ENCODE measurements at regions not wholly inside any gene's neighbourhood (a gene's known extent, or its start where the extent isn't known, plus 50 kb on each side); places are given as distances from the start of the nearest gene placed in this dataset.

- H3K4me1 ChIP-seq (ENCODE audit: control insufficient read depth in 4 of 4, insufficient read depth in 4 of 4, low read length in 3 of 4): no peaks in the 10 kb centered on the region
- H3K4me3 ChIP-seq (ENCODE audit: low read depth in 1 of 3, low read length in 3 of 3): no peak overlapping the region
- WGBS: 78% methylated on average over 6 of the region's 6 CpGs
- no peak for TF ChIP-seq YY1 (IDR thresholded peaks at IDR 0.05)
- no peak for TF ChIP-seq GABPA (IDR thresholded peaks at IDR 0.05 in 1 of 2, conservative IDR thresholded peaks at IDR 0.05 in 1 of 2)
- TF ChIP-seq NR2F2 (IDR thresholded peaks at IDR 0.05): no peak
- no peak for TF ChIP-seq HNF4G (IDR thresholded peaks at IDR 0.05)
- TF ChIP-seq RXRA (IDR thresholded peaks at IDR 0.05): no peak
- TF ChIP-seq, protein P1, sequence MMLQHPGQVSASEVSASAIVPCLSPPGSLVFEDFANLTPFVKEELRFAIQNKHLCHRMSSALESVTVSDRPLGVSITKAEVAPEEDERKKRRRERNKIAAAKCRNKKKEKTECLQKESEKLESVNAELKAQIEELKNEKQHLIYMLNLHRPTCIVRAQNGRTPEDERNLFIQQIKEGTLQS (IDR thresholded peaks at IDR 0.05): no peak
- no peak for TF ChIP-seq REST (IDR thresholded peaks at IDR 0.05)
- TF ChIP-seq ZBTB33 (IDR thresholded peaks at IDR 0.05): no peak
- no peak for TF ChIP-seq SP1 (IDR thresholded peaks at IDR 0.05)
- TF ChIP-seq FOXA1 (IDR thresholded peaks at IDR 0.05): no peak
- TF ChIP-seq FOXA2 (IDR thresholded peaks at IDR 0.05): no peak
- no peak for DNase-seq (ENCODE audit: low spot score)
- no peaks in the 10 kb centered on the region for H3K9me3 ChIP-seq (ENCODE audit: control insufficient read depth in 4 of 4, low read length in 3 of 4)
- peaks cover 0 to 3% (median 0%) of the 10 kb centered on the region in 4 donors for H3K27me3 ChIP-seq (ENCODE audit: control insufficient read depth in 4 of 4, insufficient read depth in 4 of 4, low read length in 3 of 4)
- no peak overlapping the region for H3K9ac ChIP-seq (ENCODE audit: low read depth in 1 of 2, low read length in 2 of 2)
- no peaks in the 10 kb centered on the region for H3K36me3 ChIP-seq (ENCODE audit: control insufficient read depth in 4 of 4, insufficient read depth in 3 of 4, low read depth in 1 of 4, low read length in 3 of 4)
- no peak overlapping the region for H3K27ac ChIP-seq (ENCODE audit: low read depth in 1 of 2, low read length in 2 of 2)
These were observed 326.4 kb upstream of the KLF4 start for GRCh38 chr9:107815782-107816560.

- Histone ChIP-seq H3K9me3 (ENCODE audit: control insufficient read depth in 4 of 4, low read length in 3 of 4) (no peaks in the 10 kb centered on the region), H3K27ac (ENCODE audit: low read depth in 1 of 2, low read length in 2 of 2) (no peak overlapping the region), H3K4me1 (ENCODE audit: control insufficient read depth in 4 of 4, insufficient read depth in 4 of 4, low read length in 3 of 4) (no peaks in the 10 kb centered on the region), H3K27me3 (ENCODE audit: control insufficient read depth in 4 of 4, insufficient read depth in 4 of 4, low read length in 3 of 4) (no peaks in the 10 kb centered on the region), H3K9ac (ENCODE audit: low read depth in 1 of 2, low read length in 2 of 2) (no peak overlapping the region), H3K36me3 (ENCODE audit: control insufficient read depth in 4 of 4, insufficient read depth in 3 of 4, low read depth in 1 of 4, low read length in 3 of 4) (no peaks in the 10 kb centered on the region), H3K4me3 (ENCODE audit: low read depth in 1 of 3, low read length in 3 of 3) (no peak overlapping the region)
- WGBS: 95% methylated on average over 6 of the region's 6 CpGs
- DNase-seq (ENCODE audit: low spot score): no peak
- TF ChIP-seq HNF4G (IDR thresholded peaks at IDR 0.05) (no peak), GABPA (IDR thresholded peaks at IDR 0.05 in 1 of 2, conservative IDR thresholded peaks at IDR 0.05 in 1 of 2) (no peak), ZBTB33 (IDR thresholded peaks at IDR 0.05) (no peak), JUND (IDR thresholded peaks at IDR 0.05) (no peak), SP1 (IDR thresholded peaks at IDR 0.05) (no peak), REST (IDR thresholded peaks at IDR 0.05) (no peak), RAD21 (IDR thresholded peaks at IDR 0.05) (no peak)
- TF ChIP-seq, protein P2, sequence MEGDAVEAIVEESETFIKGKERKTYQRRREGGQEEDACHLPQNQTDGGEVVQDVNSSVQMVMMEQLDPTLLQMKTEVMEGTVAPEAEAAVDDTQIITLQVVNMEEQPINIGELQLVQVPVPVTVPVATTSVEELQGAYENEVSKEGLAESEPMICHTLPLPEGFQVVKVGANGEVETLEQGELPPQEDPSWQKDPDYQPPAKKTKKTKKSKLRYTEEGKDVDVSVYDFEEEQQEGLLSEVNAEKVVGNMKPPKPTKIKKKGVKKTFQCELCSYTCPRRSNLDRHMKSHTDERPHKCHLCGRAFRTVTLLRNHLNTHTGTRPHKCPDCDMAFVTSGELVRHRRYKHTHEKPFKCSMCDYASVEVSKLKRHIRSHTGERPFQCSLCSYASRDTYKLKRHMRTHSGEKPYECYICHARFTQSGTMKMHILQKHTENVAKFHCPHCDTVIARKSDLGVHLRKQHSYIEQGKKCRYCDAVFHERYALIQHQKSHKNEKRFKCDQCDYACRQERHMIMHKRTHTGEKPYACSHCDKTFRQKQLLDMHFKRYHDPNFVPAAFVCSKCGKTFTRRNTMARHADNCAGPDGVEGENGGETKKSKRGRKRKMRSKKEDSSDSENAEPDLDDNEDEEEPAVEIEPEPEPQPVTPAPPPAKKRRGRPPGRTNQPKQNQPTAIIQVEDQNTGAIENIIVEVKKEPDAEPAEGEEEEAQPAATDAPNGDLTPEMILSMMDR (IDR thresholded peaks at IDR 0.05; ENCODE audit: low read depth, low read length, missing input control): no peak
These were observed 323.7 kb upstream of the KLF4 start for GRCh38 chr9:107813287-107813686.
